NCI-H2107 treated with DMSO at 0.1 percent for 48 hours (cell line): ENCODE measurements at regions not wholly inside any gene's neighbourhood (a gene's known extent, or its start where the extent isn't known, plus 50 kb on each side); places are given as distances from the start of the nearest gene placed in this dataset.

Experiments used
- DNase-seq: peaks from one replicate; lab custom pipeline; 2025; ENCODE audit not compliant: unreplicated experiment; lab: John Stamatoyannopoulos, UW

DNA sequence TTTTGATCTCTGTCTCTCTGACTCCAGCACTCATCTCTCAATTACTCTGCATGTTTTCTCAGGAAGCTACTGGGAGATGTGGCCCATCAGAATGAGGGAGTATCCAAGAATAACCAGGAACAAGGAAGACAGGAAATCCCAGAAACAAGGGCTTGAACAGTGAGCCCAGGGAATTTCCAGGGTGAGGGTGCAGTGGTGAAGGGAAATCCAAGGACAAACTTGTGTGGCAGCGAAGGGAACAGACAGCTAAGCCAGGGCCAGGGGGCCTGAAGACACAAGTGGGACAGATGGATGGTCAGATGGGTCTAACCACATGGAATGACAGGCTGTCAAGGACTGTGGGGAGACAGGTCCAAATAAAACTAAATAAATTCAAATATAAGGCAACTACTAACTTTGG, 121.8 kb upstream of the ERRFI1 start:
- DNase-seq = no peak

DNA sequence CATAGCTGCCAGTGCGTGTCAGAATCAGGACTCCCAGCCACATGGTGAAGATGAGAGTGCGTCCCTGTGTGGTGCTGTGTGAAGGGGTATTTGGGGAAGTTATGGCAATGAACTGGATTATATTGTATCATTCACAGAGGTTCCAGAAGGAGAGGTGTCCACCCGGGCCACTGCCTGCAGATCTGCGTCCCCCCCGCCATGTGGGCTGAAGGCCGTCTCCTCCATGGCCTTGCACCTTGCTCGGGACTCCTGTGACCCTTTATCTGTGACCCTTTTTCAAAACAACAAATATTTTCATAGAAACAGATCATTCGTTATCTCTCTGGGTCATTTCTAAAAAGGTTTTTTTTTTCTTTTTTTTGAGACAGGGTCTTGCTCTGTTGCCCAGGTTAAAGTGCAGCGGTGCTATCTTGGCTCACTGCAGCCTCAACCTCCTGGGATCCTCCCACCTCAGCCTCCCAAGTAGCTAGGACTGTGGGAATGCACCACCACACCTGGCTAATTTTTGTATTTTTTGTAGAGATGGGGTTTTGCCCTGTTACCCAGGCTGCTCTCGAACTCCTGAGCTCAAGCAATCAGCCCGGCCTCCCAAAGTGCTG, 120.2 kb upstream of the ERRFI1 start:
- DNase-seq = no peak

DNA sequence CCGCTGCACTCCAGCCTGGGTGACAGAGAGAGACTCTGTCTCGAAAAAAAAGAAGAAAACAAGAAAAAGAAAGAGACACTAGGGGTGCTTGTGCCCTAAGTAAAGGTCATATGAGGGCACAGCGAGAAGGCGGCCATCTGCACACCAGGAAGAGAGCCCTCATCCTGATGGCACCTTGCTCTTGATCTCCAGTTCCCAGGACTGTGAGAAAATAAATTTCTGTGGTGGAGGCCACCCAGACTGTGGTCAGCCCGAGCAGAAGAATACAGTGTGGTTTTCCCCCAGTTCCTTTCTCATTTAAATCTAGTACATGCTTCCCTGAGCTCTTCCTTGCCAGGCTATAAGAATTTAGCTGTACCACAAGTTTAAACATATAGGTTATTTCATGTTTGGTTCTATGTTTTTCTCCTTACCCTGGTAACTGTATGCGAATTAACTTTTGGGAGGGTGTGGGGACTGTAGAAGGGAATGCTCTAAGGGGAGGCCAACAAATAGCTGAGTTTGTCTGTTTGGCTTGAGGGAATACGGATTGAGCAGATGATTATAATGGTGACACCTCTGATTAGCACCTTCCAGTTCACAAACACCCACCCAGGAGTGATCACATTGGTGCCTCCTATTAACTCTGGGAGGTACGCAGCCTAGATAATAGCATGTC, 119.6 kb upstream of the ERRFI1 start:
- no peak for DNase-seq

DNA sequence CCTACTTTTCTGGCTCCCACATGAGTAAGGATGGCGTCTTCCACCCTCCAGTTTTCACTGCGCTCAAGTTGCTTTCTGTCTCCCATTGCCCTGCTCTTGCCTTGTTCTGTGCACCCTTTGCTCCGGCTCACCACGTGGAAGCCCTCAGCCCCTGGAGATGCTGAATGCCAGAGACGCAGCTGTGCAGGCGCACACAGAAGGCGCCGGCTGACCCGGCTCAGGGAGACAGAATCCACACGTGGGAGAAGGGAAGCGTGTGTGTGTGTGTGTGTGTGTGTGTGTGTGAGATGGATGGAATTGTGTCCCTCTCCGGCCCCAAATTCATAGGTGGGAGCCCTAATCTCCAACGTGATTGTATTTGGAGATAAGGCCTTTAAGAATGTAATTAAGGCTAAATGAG, 118.2 kb upstream of the ERRFI1 start:
- no peak for DNase-seq

DNA sequence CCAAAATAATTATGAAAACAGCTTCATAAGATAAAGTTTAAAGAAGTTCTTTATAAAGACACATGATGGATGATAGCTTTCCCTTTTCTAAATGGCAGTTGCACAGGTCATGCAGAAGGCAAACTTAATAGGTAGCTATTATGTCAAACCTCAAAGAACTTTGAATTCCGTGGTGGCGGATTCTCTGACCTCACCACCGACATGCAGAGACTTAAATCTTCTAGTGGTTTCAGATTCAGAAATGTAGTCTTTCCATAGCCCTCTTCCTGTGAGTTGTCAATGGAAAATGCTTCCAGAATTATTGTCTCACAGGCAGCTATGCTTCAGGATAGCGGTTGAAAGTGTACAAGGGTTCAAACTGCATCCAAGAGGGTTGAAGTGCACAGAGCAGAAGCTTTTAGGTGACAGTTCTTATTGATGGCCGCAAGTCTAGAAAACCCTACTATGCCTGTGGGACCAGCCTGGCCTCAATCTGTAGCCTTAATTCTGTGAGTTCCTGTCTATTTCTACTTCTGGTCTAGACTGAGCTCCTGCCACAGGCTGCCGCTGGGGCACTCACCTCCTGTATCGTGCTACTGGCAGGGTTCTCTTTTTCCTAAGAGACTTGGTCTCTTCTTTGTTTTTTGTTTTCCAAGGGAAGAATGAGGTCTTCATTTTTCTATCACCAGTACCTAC, 117.0 kb upstream of the ERRFI1 start:
- DNase-seq = no peak

DNA sequence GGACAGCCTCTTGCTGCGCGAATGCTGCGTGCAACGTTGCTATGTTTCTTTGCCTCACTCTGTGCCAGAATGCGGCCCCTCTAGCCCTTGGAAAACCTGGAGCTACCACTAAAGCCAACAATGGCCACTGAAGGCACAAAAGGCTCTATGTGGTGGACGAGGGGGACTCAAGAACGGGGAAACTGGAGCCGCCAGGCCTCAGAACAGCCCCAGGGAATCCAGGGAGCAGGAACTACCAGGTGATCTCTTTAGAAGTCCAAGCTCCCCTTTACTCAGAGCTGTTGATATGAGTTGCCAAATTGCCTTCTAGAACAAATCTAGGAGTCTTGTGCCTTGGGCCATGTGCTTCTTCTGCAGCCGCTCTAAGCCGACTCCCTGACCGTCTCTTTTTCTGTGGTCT, 113.8 kb upstream of the ERRFI1 start:
- DNase-seq = no peak

DNA sequence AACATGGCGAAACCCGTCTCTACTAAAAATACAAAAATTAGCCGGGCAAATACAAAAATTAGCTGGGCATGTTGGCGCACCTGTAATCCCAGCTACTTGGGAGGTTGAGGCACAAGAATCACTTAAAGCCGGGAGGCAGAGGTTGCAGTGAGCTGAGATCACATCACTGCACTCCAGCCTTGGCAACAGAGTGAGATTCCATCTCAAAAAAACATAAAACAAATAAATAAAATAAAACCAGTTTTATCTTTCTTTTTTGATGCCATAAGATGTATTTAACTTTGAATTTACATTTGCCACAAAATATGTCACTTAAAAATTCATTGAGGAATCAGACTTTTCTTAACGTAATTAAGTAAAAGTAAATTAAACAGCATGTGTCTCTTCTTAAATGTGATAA, 113.3 kb upstream of the ERRFI1 start:
- DNase-seq = no peak

DNA sequence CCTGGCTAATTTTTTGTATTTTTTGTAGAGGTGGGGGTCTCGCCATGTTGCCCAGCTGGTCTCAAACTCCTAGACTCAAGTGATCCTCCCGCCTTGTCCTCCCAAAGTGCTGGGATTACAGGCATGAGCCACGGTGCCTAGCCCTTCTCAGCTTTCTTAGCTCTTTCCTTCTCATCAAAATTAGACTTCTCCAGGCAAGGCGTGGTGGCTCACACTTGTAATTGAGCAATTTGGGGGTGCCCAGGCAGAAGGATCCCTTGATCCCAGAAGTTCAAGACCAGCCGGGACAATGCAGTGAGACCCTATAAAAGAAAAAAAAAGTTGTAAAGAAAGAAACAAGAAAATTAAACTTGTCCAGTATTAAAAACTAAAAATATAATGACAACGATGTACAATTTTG, 112.6 kb upstream of the ERRFI1 start:
- DNase-seq = no peak

DNA sequence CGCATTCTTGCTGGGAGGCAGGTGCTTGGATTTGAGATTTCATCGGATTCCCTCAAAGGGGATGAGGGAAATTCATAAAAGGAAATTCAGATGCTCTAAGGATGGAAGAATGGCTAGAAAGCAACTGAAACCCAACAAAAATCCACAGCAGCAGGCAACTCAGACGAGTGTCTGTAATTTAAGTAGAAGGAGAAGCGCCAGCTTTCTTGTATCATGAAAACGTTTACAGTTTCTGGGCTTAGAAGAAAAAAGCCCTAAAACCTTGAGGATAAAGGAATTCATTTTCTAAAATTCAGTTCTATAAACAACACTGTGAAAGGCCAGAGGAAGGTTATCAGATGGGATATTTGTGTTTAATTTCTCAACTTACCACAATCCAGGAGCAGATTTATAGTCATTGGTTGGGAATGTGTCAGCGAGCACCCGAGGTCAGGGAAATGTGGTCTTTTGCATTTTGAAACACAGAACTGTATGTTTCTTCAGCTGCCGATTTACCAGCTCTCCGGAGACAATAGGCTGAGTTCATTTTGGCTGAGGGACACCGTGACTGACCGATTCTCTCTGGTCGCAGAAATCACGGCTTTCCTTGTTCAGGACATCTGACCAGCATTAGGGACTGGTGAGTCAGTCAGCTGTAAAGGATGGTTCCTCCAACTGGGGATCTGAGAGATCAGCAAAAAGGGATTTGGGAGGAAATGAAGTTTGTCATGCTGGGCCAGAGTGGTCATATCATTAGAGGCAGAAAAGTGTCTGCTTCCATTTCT, 111.6 kb upstream of the ERRFI1 start:
- DNase-seq = no peak

DNA sequence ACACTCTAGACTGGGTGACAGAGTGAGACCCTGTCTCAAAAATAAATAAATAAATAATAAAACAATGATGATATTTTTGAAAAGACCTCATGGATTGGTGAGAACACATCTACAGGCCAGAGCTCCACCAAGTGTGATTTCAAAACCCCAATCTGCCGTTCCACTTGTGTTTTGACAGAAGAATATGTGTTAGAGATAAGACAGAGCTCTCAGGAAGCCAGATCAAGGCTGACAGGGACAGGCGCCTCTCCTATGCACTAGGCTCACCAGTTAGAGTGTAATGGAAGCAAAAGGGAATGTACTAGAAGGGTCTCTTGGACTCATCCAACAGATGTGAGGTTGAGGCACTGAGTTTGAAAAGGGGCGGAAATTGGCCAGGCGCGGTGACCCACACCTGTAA, 110.7 kb upstream of the ERRFI1 start:
- no peak for DNase-seq

DNA sequence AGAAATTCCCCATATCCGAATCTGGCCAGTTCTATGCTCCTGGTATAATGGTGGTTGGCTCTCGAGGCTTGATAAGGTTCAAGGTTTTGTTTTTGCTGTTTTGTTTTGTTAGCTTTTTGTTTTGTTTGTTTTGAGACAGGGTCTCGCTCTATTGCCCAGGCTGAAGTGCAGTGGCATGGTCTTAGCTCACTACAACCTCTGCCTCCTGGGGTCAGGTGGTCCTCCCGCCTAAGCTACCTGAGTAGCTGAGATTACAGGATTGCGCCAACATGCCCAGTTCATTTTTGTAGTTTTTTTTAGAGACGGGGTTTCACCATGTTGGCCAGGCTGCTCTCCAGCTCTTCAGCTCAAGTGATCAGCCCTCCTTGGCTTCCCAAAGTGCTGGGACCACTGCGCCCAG, 109.1 kb upstream of the ERRFI1 start:
- no peak for DNase-seq

DNA sequence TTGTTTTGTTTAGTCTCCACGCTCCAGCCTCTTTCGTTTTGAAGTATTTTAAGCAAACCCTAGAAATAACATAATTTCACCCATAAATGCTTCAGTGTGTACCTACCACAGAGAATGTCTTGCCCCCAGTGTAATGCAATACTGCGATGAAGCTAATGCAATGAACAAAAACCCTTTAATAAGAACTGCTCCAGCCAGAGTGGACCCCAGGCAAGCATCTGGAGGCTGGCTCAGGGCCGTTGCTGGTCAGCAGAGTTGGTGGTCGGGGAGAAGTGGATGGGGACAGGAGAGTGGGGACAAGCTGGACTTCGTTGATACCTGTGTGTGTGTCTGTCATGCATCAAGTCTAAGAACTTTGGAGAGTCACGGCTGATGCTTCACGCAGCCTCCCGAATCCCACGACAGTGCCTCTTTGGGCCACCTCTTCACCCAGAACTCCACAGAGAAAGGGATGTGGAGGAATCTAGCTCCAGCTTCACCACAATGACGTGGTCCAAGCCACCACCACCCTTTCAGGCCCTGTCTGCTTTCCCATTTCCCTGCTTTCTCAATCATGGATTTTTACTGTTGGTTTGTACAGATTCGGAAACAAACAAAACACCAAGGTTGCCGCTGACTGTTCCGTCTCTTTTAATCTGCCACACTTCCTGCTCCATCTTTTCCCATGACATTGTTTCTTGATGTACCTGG, 108.6 kb upstream of the ERRFI1 start:
- no peak for DNase-seq

DNA sequence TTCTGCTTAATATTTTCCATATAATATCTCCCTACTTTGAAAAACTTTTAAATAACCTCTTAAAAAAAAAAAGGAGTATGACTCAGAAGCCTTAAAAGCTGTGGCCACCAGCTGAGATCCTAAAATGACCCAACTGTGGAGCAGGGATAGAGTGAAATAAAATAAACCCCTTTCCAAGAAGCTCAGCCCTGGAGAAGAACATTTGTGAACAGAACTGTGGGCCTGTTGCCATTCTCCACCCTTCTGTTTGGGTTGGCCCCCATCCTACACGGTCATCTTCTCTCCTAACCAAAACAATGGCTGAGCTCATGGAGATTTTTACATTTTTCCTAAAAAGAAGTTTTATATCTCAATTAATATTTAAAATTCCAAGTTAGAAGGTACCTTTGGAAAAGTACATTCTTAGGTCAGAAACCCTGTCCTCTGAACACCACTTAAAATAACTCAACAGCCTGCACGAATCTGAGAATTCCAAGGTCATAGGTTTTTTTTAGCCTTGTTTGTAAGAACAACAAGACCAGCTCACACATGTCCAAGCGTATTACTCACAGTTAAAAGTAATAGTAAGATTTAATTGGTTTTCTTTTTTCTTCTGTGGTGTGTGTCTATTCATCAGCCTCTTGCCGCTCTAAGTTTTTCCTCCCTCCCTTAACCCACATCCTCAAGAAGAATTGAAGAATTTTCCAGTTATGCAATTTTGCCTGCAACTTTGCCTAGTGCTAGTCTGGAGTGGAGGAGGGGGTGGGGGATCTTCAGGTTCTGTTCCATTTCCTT, 107.7 kb upstream of the ERRFI1 start:
- no peak for DNase-seq

DNA sequence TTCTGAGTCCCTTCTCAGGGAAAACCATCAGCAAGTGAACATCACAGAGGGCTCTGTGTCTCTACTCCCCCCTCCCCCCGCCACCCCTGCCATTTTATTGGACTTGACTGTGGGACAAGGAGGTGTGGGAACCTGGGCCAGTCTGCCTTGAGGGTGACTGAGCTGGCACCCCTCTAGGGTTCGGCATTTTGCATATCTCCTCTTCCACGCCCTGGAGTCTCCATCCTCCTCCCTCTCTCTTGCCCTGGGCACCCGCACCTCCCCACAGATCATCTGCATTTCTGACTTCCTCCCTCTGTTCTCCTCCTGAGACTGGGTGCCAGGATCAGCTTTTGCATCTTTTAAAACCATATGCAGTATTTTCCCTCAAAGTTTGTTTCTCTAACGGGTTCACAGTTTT, 107.1 kb upstream of the ERRFI1 start:
- DNase-seq = no peak

DNA sequence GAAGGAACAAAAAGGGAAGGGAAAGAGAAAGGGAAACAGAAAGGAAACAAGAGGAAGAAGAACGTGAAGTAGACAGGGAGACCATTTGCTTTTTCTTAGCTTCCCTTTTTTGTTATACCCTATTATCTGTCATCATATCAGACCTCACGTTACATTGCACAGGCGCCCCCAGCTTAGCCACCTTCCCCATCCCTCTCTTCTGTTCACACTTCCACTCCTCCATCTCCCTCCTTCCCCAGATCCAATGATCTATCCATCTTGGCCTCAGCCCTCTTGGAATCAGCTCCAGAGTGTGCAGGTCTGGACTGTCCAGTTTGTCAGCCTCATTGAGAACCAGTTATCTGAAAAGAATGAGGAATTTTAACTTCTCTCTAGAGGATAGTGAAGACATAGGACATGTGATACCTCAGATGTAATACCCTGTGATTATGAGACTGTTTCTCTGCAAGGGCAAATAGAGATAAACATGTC, 101.1 kb upstream of the ERRFI1 start:
- no peak for DNase-seq

DNA sequence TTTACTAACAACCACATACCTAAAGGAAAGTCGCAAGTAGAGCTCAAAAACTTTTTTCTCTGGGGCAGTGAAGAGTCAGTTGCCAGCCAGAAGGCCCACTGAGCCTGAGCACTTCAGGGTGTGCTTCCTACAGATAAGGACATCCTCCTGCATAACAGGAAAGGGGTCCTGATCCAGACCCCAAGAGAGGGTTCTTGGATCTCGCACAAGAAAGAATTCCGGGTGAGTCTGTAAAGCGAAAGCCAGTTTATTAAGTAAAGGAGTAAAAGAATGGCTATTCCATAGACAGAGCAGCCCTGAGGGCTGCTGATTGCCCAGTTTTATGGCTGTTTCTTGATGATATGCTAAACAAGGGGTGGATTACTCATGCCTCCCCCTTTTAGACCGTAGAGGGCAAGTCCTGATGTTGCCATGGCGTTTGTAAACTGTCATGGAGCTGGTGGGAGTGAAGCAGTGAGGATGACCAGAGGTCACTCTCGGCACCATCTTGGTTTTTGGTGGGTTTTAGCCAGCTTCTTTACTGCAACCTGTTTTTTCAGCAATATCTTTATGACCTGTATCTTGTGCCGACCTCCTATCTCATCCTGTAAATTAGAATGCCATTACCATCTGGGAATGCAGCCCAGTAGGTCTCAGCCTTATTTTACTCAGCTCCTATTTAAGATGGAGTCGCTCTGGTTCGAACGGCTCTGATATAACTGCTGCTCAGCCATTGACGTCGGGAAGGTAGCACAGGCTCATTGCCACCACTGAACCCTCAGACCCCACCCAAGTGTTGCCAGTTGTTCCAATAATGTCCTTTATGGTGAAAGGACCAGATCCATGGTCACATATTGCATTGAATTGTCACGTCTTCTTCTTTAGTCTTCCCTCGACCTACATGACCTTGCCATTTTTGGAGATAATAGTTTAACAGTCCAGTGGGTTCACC, 96.6 kb upstream of the ERRFI1 start:
- no peak for DNase-seq

DNA sequence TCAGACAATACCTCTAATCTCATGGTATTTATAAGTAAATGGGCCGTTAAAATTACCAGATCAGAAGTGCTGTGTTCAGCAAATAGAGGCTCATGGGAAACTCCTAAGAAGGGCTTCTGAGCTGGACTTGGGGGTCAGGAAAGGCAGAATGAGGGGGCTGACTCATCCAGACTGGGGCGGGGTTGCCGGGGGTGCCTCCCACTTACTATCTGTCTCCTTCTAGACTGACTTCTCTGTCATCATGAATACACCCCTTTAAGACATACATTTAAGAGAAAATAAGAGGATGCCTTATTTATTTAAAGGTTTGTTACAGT, 96.0 kb upstream of the ERRFI1 start:
- DNase-seq = no peak

DNA sequence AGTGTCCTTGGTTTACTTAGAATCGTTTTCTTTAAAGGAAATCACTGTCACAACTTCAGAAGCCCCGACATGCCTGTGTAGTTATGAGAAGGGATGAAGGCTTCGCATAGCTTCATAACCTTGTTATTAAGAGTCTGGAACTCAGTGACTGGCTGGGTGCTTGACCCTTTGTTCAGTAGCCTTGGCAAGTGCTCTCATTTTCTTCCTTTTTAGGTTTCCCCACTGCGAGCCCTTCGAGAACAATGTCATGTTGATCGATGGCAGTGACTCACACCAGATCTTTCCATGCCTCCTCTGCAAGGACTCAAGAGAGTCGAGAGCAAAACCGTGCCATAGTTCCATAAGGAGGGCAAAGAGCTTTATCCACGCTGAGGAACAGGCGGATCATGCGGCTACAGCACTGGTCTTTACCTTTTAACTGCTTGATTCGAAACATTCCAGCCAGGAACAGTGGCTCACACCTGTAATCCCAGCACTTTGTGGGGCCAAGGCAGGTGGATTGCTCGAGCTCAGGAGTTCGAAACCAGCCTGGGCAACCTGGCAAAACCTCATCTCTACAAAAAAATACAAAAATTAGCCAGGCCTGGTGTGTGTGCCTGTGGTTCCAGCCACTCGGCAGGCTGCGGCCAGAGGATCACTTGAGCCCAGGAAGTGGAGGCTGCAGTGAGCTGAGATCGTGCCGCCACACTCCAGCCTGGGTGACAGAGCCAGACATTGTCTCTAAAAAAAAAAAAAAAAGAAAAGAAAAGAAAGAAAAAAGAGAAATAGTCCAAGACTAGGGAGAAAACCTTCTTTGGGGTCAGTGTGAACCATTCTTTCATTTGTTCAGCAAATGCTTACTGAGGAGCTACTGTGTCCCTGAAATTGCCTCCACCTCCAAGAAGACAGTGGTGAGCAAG, 95.4 kb upstream of the ERRFI1 start:
- no peak for DNase-seq
